ENCODE measurements at regions not wholly inside any gene's neighbourhood (a gene's known extent, or its start where the extent isn't known, plus 50 kb on each side); places are given as distances from the start of the nearest gene placed in this dataset.

DNA sequence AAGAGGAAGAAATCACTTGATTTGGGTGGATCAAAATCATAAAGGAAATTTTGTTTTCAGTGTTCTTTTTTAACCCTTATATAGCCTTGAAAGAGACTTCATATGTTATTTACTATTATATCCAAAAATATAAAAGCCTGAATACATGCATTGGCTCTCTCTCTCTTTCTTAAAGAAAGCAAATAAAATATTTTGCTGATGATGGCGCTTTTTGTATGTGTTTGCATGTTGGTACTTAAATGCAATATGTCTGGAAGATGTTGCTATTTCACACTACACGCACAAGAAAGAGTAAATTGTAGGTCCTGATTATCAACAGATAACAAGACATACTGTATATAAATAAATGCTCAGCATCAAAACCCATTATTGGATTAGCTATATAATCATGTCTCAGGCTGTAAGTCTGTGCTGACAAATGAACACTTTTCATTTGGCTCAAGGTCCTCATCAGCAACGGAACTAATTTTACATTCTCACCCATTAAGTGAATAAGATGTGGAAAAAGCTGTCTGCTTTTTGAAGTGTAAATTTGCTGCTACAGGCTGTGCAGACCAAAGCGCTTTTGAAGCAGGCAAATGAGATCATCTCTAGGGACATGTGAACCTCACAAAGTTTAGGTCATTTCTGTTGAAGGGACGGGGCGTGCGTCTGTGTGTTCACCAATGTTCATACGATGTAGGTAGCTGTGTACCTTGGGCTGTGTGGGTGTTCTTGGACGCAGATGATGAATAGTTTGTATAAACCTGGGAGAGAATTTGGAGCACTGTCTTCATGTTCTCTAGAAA, 122.4 kb upstream of the LMO4 start:
- TF ChIP-seq, protein P1, sequence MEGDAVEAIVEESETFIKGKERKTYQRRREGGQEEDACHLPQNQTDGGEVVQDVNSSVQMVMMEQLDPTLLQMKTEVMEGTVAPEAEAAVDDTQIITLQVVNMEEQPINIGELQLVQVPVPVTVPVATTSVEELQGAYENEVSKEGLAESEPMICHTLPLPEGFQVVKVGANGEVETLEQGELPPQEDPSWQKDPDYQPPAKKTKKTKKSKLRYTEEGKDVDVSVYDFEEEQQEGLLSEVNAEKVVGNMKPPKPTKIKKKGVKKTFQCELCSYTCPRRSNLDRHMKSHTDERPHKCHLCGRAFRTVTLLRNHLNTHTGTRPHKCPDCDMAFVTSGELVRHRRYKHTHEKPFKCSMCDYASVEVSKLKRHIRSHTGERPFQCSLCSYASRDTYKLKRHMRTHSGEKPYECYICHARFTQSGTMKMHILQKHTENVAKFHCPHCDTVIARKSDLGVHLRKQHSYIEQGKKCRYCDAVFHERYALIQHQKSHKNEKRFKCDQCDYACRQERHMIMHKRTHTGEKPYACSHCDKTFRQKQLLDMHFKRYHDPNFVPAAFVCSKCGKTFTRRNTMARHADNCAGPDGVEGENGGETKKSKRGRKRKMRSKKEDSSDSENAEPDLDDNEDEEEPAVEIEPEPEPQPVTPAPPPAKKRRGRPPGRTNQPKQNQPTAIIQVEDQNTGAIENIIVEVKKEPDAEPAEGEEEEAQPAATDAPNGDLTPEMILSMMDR (IDR thresholded peaks at IDR 0.05) = no peak
- Histone ChIP-seq H3K27me3 (ENCODE audit: control insufficient read depth, insufficient read depth, low read length) (no peaks in the 10 kb centered on the region), H3K9ac (no peak overlapping the region), H3K4me3 (ENCODE audit: low read depth, low read length) (no peak overlapping the region), H3K4me1 (no peaks in the 10 kb centered on the region), H3K9me3 (ENCODE audit: control insufficient read depth, low read length) (no peaks in the 10 kb centered on the region), H2AFZ (no peak overlapping the region), H3K27ac (no peak overlapping the region), H3K79me2 (no peaks in the 10 kb centered on the region), H3K4me2 (ENCODE audit: low read length) (no peak overlapping the region), H3K36me3 (ENCODE audit: control insufficient read depth, insufficient read depth, low read length) (no peaks in the 10 kb centered on the region)

DNA sequence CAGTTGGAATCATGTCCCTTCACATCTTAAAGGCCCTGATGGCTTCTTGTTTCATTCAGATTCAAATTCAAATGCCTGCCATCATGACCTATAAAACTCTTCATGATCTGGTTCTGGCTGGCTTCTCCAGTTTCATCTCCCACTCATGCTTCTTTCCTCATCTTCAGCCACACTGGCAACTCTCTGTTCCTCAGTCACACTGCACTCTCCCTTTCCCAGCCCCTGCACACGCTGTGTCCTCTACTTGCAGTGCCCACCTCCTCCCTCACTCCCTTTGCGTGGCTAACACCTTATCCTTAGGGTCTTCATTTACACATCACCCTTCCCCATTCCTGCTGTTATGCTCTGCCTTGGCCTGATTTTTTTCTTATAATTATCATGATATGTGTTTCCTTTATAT, 120.6 kb upstream of the LMO4 start:
- Histone ChIP-seq H3K79me2 (no peaks in the 10 kb centered on the region), H3K4me3 (ENCODE audit: low read depth, low read length) (no peak overlapping the region), H2AFZ (no peak overlapping the region), H3K4me1 (no peaks in the 10 kb centered on the region), H3K27me3 (ENCODE audit: control insufficient read depth, insufficient read depth, low read length) (no peaks in the 10 kb centered on the region), H3K27ac (no peak overlapping the region), H3K9me3 (ENCODE audit: control insufficient read depth, low read length) (no peaks in the 10 kb centered on the region), H3K9ac (no peak overlapping the region), H3K36me3 (ENCODE audit: control insufficient read depth, insufficient read depth, low read length) (no peaks in the 10 kb centered on the region), H3K4me2 (ENCODE audit: low read length) (no peak overlapping the region)
- TF ChIP-seq, protein P1 (IDR thresholded peaks at IDR 0.05) = no peak

DNA sequence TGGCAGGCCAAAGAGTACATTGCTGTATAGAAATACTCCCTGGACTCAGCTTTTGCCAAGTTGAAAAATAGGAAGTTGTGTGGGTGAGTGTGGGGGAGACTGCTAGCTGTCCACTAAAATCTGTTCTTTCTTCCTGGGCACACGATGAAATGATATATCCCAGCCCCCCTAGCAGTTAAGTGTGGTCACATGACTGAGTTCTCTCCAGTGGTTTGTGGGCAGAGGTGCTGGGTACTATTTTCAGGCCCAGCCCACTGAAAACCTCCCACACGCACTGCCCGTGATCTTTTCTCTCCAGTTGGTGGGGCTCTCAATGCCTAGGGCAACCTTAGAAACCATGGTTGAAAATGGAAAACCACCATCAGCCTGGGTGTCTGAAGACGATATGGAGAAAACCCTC, 119.7 kb upstream of the LMO4 start:
- no peaks in the 10 kb centered on the region for H3K36me3 ChIP-seq (ENCODE audit: control insufficient read depth, insufficient read depth, low read length)
- H3K4me1 ChIP-seq = no peaks in the 10 kb centered on the region
- TF ChIP-seq, protein P1 (IDR thresholded peaks at IDR 0.05) = no peak
- H3K27me3 ChIP-seq (ENCODE audit: control insufficient read depth, insufficient read depth, low read length) = no peaks in the 10 kb centered on the region
- H2AFZ ChIP-seq = no peak overlapping the region
- no peak overlapping the region for H3K4me2 ChIP-seq (ENCODE audit: low read length)
- no peak overlapping the region for H3K27ac ChIP-seq
- H3K4me3 ChIP-seq (ENCODE audit: low read depth, low read length) = no peak overlapping the region
- no peaks in the 10 kb centered on the region for H3K9me3 ChIP-seq (ENCODE audit: control insufficient read depth, low read length)
- no peaks in the 10 kb centered on the region for H3K79me2 ChIP-seq
- H3K9ac ChIP-seq = no peak overlapping the region

DNA sequence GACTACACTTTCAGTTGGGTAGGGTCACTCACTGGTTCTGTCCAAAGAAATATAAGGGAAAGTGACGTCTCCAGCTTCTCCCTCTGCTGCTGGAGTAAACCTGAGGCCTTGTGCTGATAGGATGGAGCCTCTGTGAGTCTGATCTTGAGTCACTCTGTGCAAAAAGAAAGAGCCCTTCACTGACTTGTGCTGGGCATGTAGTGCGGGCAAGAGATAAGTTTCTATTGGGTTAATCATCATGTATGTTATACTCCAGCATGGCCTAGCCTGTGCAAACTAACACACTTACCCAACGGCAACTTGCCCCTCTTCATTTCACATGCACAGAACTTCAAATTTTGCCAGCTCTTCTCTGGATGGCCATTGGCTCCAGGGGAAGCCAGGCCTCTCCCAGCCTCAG, 118.5 kb upstream of the LMO4 start:
- Histone ChIP-seq H3K27ac (no peak overlapping the region), H3K4me3 (ENCODE audit: low read depth, low read length) (no peak overlapping the region), H3K9ac (no peak overlapping the region), H3K27me3 (ENCODE audit: control insufficient read depth, insufficient read depth, low read length) (no peaks in the 10 kb centered on the region), H3K36me3 (ENCODE audit: control insufficient read depth, insufficient read depth, low read length) (no peaks in the 10 kb centered on the region), H3K79me2 (no peaks in the 10 kb centered on the region), H2AFZ (no peak overlapping the region), H3K4me2 (ENCODE audit: low read length) (no peak overlapping the region), H3K4me1 (no peaks in the 10 kb centered on the region), H3K9me3 (ENCODE audit: control insufficient read depth, low read length) (no peaks in the 10 kb centered on the region)
- TF ChIP-seq, protein P1 (IDR thresholded peaks at IDR 0.05) = no peak

Measured in parathyroid adenoma (tissue), 2 donors.